K562 (cell line): ENCODE measurements at regions not wholly inside any gene's neighbourhood (a gene's known extent, or its start where the extent isn't known, plus 50 kb on each side); places are given as distances from the start of the nearest gene placed in this dataset.

ENCODE experiments used
- ATAC-seq: fragments of 200-7000 bp; cut with Tn5 transposase; 3 replicates; pipeline ENCODE4 v1.9.1; 2020; ENCODE audit warnings: moderate library complexity
- BruUV-seq: library from RNA; stranded (reverse); fragments of 400-500 nt; replicated peaks from 2 replicates; lab custom pipeline; 2021; lab: Mats Ljungman, UMichigan
- CTCF ChIA-PET: fragments of 300-600 bp; formaldehyde crosslinking; extraction: SDS; loops from one replicate; lab custom pipeline; 2021; ENCODE audit warnings: low intra/inter-chr PET ratio; lab: Yijun Ruan, JAX
- POLR2A ChIA-PET: fragments of 300-600, 350-650 bp; sonication (Branson Sonifier 250); formaldehyde crosslinking; extraction: SDS; loops from one replicate; lab custom pipeline; 2021; ENCODE audit warnings: antibody characterized with exemption, inconsistent platforms; lab: Yijun Ruan, JAX
- DNase-seq, 4 experiments: peaks; one replicate each; pipeline versions ENCODE4 v3.0.0 to v3.0.0-alpha.2; 2011 to 2018; ENCODE audit warnings: low spot score in 3 of 4, mixed read lengths in 3 of 4; ENCODE audit errors: extremely low read depth in 1 of 4
- FAIRE-seq: peaks from 2 replicates; lab custom pipeline; 2011; peaks lifted over from hg19 to GRCh38; lab: Jason Lieb, UNC
- H2AFZ ChIP-seq: 2 replicates; pipeline ENCODE4 v1.6.0; 2011; ENCODE audit warnings: low read depth, low read length, control low read depth, inconsistent platforms
- H3K27ac ChIP-seq: fragments of 200-600 bp; 3 replicates; pipeline ENCODE4 v1.8.0; 2011; ENCODE audit warnings: low read depth, mild to moderate bottlenecking, control low read depth, inconsistent platforms, low read length, moderate library complexity, mixed read lengths; ENCODE audit errors: extremely low read depth
- H3K27me3 ChIP-seq, 2 experiments: fragments of 300-600 bp in 1 of 2; 2 replicates in 1 of 2; 3 replicates in 1 of 2; pipeline versions ENCODE4 v1.6.0 to v1.8.0; 2011; ENCODE audit warnings: inconsistent platforms in 2 of 2, low read length in 2 of 2, mild to moderate bottlenecking in 1 of 2, mixed read lengths in 1 of 2, moderate library complexity in 1 of 2; ENCODE audit not compliant: control insufficient read depth in 2 of 2, insufficient read depth in 2 of 2
- H3K36me3 ChIP-seq: fragments of 300-600 bp; 3 replicates; pipeline ENCODE4 v1.8.0; 2011; ENCODE audit warnings: mild to moderate bottlenecking, low read length, inconsistent platforms; ENCODE audit not compliant: control insufficient read depth, insufficient read depth
- H3K4me1 ChIP-seq, 2 experiments: fragments of 200-600 bp in 1 of 2; replicated peaks in 1 of 2; 2 replicates in 1 of 2; 3 replicates in 1 of 2; pipeline versions ENCODE4 v1.5.1 to v1.8.0; 2011; ENCODE audit warnings: inconsistent platforms in 2 of 2, low read length in 2 of 2, mild to moderate bottlenecking in 1 of 2, mixed read lengths in 1 of 2, moderate library complexity in 1 of 2; ENCODE audit not compliant: control insufficient read depth in 2 of 2, insufficient read depth in 2 of 2
- H3K4me2 ChIP-seq: 2 replicates; pipeline ENCODE4 v1.6.1; 2011; ENCODE audit warnings: low read length, control low read depth, inconsistent platforms, mixed read lengths; ENCODE audit not compliant: insufficient read depth
- H3K4me3 ChIP-seq: fragments of 200-600 bp; sonication (generic), shearing (Covaris generic); 2 replicates; pipeline ENCODE4 v1.5.1; 2016; ENCODE audit warnings: control low read depth, inconsistent platforms
- H3K79me2 ChIP-seq: fragments of 200-600 bp; 3 replicates; pipeline ENCODE4 v1.8.0; 2011; ENCODE audit warnings: low read length, inconsistent platforms; ENCODE audit not compliant: control insufficient read depth, insufficient read depth
- H3K9ac ChIP-seq, 2 experiments: 2 replicates each; pipeline versions ENCODE4 v1.6.0 to v1.6.1; 2011; ENCODE audit warnings: low read depth in 2 of 2, low read length in 2 of 2, control low read depth in 1 of 2, inconsistent platforms in 1 of 2, mild to moderate bottlenecking in 1 of 2, mixed read lengths in 1 of 2; ENCODE audit not compliant: insufficient read depth in 1 of 2
- H3K9me1 ChIP-seq: one replicate; pipeline ENCODE4 v1.6.0; 2011; ENCODE audit warnings: inconsistent platforms, mild to moderate bottlenecking, low read length, moderate library complexity; ENCODE audit not compliant: control insufficient read depth, insufficient read depth
- H3K9me3 ChIP-seq: replicated peaks from 2 replicates; pipeline ENCODE4 v1.5.1; 2011; ENCODE audit warnings: low read depth, low read length, inconsistent platforms; ENCODE audit not compliant: control insufficient read depth, insufficient read depth
- H4K20me1 ChIP-seq: replicated peaks from 2 replicates; pipeline ENCODE4 v1.6.1; 2011; ENCODE audit warnings: low read length, inconsistent platforms, mixed read lengths; ENCODE audit not compliant: control insufficient read depth, insufficient read depth
- ARHGAP35 ChIP-seq: fragments of 450-650 bp; IDR thresholded peaks from 2 replicates; pipeline ENCODE4 v1.6.1; 2018; ENCODE audit not compliant: partially characterized antibody
- CBFA2T2 ChIP-seq: fragments of 450-650 bp; conservative IDR thresholded peaks from 2 replicates; pipeline ENCODE4 v1.6.1; 2017; ENCODE audit warnings: mild to moderate bottlenecking
- CXXC5 ChIP-seq: fragments of 250-450 bp; sonication (Bioruptor Pico); IDR thresholded peaks from 2 replicates; pipeline ENCODE4 v1.8.0; 2022; ENCODE audit warnings: inconsistent platforms, mild to moderate bottlenecking, moderate library complexity
- HNRNPH1 ChIP-seq: fragments of 200-400 bp; formaldehyde crosslinking; optimal IDR thresholded peaks from 2 replicates; pipeline ENCODE3; 2017; ENCODE audit warnings: low read depth, mild to moderate bottlenecking, low read length, moderate library complexity
- MXI1 ChIP-seq: IDR thresholded peaks from 2 replicates; pipeline ENCODE4 v1.6.1; 2011; ENCODE audit warnings: low read depth, mild to moderate bottlenecking, improper control_type of control experiment, low read length
- RBBP5 ChIP-seq: fragments of 200-600 bp; sonication (generic); IDR thresholded peaks from 2 replicates; pipeline ENCODE4 v1.6.1; 2012; ENCODE audit warnings: borderline replicate concordance, mild to moderate bottlenecking, low read length, control low read depth, inconsistent platforms; ENCODE audit not compliant: insufficient read depth, poor library complexity, severe bottlenecking
- TEAD1 ChIP-seq, 2 experiments: fragments of 450-650 bp in 1 of 2; sonication (generic) in 1 of 2; formaldehyde crosslinking; IDR thresholded peaks; 2 replicates each; pipeline versions ENCODE4 v1.4.0 to v1.8.0; 2020 to 2022; ENCODE audit warnings: mild to moderate bottlenecking in 2 of 2, missing genetic modification reagents in 1 of 2
- THAP12 ChIP-seq: fragments of 250-450 bp; sonication (Bioruptor Pico); IDR thresholded peaks from 2 replicates; pipeline ENCODE4 v1.9.0; 2021; ENCODE audit warnings: mild to moderate bottlenecking, inconsistent platforms
- ZEB2 ChIP-seq: fragments of 450-650 bp; IDR thresholded peaks from 2 replicates; pipeline ENCODE4 v1.6.1; 2016
- ZNF174 ChIP-seq: fragments of 250-450 bp; sonication (Bioruptor Pico); IDR thresholded peaks from 2 replicates; pipeline ENCODE4 v1.4.0; 2020; ENCODE audit warnings: mild to moderate bottlenecking
- ZNF274 ChIP-seq: IDR thresholded peaks from 2 replicates; pipeline ENCODE4 v1.6.1; 2011; ENCODE audit warnings: low read depth, mild to moderate bottlenecking, low read length, moderate library complexity, borderline replicate concordance
- ZNF507 ChIP-seq: conservative IDR thresholded peaks from 2 replicates; pipeline ENCODE4 v1.6.1; 2017; ENCODE audit warnings: missing genetic modification characterization, missing compliant biosample characterization
- ZSCAN32 ChIP-seq: fragments of 450-650 bp; formaldehyde crosslinking; IDR thresholded peaks from 2 replicates; pipeline ENCODE4 v1.4.0; 2020; ENCODE audit warnings: mild to moderate bottlenecking, moderate library complexity
- WGBS: fragments of 100-300 bp; shearing (Covaris generic); methylation state at CpG from one replicate; pipeline ENCODE4 v1.1.6; 2016; ENCODE audit warnings: low coverage, mixed read lengths; ENCODE audit not compliant: insufficient coverage; ENCODE audit errors: missing lambda C conversion rate; 5-methylcytosine and 5-hydroxymethylcytosine counted together
- in situ Hi-C: fragments of 300-500 bp; cut with MboI; formaldehyde crosslinking; loops from 4 replicates; pipeline ENCODE4 v1.15.0; 2018; ENCODE audit warnings: inconsistent platforms, mixed read lengths
- intact Hi-C: fragments of 100-400 bp; cut with micrococcal nuclease; formaldehyde crosslinking; loops from 2 replicates; pipeline ENCODE4 v1.14.2; 2022
- TF ChIP-seq, protein P1 (sequence below): fragments of 250-450 bp; sonication (Bioruptor Pico); IDR thresholded peaks from 2 replicates; pipeline ENCODE4 v1.8.0; 2021; ENCODE audit warnings: borderline replicate concordance, mild to moderate bottlenecking, moderate library complexity; ENCODE audit not compliant: poor library complexity, severe bottlenecking

DNA sequence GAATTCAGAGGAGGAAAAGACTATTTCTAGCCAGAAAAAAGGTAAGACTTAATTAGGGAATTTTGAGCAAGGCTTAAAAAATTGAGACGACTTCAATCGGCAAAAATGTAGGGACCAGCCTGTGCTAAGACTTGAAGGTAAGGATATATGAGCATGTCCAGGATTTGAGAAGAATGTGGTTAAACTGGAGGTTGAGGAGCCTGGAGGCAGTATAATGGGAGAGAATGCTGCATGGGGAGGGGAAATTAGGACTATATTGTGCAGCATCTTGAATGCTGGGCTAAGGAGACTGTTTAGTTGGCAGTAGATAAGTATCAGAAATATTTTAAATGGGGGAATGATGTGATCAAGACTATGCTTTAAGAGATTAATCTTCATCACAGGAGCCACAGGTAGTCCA is 53.1 kb upstream of the PCGF5 start:
- no TSS peak for BruUV-seq
- POLR2A ChIA-PET = no interaction called here
- ATAC-seq (no peak), DNase-seq (no peak), FAIRE-seq (no peak)
- no peaks in the 10 kb centered on the region for H3K9me1 ChIP-seq
- intact Hi-C loops = no loop called here
- H3K4me3 ChIP-seq = no peak overlapping the region
- no peaks in the 10 kb centered on the region for H3K27me3 ChIP-seq
- H3K36me3 ChIP-seq = no peaks in the 10 kb centered on the region
- 36% methylated on average over 2 of the region's 2 CpGs for WGBS
- no peak overlapping the region for H3K4me2 ChIP-seq
- CTCF ChIA-PET = no interaction called here
- H3K79me2 ChIP-seq = peaks cover 57% of the 10 kb centered on the region
- no peak overlapping the region for H3K27ac ChIP-seq
- peaks cover 5 to 14% of the 10 kb centered on the region in 2 experiments; a peak in 4 of 5 replicates for H3K4me1 ChIP-seq
- no peak overlapping the region for H2AFZ ChIP-seq
- peaks cover 7% of the 10 kb centered on the region for H4K20me1 ChIP-seq
- TF ChIP-seq ZNF507 (no peak), ZEB2 (no peak), RBBP5 (no peak), ZNF174 (no peak), HNRNPH1 (no peak), CBFA2T2 (no peak), MXI1 (no peak), CXXC5 (CRISPR knock-in tag) (no peak), TEAD1 (CRISPR knock-in tag; IDR thresholded peaks at IDR 0.05) (no peak), ZNF274 (no peak), THAP12 (CRISPR knock-in tag) (no peak), ZSCAN32 (CRISPR knock-in tag) (no peak), ARHGAP35 (no peak)
- TF ChIP-seq, protein P1, sequence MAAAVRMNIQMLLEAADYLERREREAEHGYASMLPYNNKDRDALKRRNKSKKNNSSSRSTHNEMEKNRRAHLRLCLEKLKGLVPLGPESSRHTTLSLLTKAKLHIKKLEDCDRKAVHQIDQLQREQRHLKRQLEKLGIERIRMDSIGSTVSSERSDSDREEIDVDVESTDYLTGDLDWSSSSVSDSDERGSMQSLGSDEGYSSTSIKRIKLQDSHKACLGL = no peak
- in situ Hi-C loops = no loop called here
- H3K9ac ChIP-seq = no peak overlapping the region
- no peaks in the 10 kb centered on the region for H3K9me3 ChIP-seq
